Thyroid gland (tissue), 4 donors: ENCODE measurements at regions not wholly inside any gene's neighbourhood (a gene's known extent, or its start where the extent isn't known, plus 50 kb on each side); places are given as distances from the start of the nearest gene placed in this dataset.

Source experiments
- POLR2A ChIP-seq, 2 donors: fragments of 450-650 bp; IDR thresholded peaks; one replicate each; pipeline ENCODE4 v1.6.1; 2017; ENCODE audit warnings: antibody characterized with exemption in 2 of 2, mild to moderate bottlenecking in 2 of 2, moderate library complexity in 1 of 2
- TF ChIP-seq, protein P1 (sequence below), 6 experiments: fragments of 200-600 bp in 3 of 6; fragments of 450-650 bp in 3 of 6; sonication (generic) in 3 of 6; IDR thresholded peaks; one replicate each; pipeline ENCODE4 v1.5.1; 2016 to 2019; ENCODE audit warnings: antibody characterized with exemption in 6 of 6, mild to moderate bottlenecking in 2 of 6, inconsistent platforms in 1 of 6, moderate library complexity in 1 of 6

DNA sequence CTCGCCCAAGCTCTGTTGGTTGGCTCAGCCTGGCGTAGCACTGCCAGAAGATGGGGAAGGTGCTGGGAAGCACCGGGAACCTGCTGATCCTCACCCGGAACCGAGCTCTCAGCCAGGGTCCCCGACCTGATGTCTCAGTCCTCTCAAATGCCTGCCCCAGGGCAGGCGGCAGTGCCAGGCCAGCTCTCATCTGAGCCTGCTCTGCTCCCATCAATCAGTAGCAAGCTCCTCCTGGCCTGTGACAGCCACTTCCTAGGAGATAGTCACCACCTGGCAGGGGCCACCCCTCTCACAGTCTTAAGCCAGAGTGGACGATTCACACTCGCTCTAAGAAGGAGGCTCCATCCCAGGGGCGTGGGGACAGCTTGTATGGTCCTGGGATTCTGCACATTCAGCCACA, 62.0 kb downstream of the ENGASE start:
- no peak for TF ChIP-seq POLR2A (IDR thresholded peaks at IDR 0.05)
- TF ChIP-seq, protein P1, sequence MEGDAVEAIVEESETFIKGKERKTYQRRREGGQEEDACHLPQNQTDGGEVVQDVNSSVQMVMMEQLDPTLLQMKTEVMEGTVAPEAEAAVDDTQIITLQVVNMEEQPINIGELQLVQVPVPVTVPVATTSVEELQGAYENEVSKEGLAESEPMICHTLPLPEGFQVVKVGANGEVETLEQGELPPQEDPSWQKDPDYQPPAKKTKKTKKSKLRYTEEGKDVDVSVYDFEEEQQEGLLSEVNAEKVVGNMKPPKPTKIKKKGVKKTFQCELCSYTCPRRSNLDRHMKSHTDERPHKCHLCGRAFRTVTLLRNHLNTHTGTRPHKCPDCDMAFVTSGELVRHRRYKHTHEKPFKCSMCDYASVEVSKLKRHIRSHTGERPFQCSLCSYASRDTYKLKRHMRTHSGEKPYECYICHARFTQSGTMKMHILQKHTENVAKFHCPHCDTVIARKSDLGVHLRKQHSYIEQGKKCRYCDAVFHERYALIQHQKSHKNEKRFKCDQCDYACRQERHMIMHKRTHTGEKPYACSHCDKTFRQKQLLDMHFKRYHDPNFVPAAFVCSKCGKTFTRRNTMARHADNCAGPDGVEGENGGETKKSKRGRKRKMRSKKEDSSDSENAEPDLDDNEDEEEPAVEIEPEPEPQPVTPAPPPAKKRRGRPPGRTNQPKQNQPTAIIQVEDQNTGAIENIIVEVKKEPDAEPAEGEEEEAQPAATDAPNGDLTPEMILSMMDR (IDR thresholded peaks at IDR 0.05): no peak
